ENCODE measurements at regions not wholly inside any gene's neighbourhood (a gene's known extent, or its start where the extent isn't known, plus 50 kb on each side); places are given as distances from the start of the nearest gene placed in this dataset.

DNA sequence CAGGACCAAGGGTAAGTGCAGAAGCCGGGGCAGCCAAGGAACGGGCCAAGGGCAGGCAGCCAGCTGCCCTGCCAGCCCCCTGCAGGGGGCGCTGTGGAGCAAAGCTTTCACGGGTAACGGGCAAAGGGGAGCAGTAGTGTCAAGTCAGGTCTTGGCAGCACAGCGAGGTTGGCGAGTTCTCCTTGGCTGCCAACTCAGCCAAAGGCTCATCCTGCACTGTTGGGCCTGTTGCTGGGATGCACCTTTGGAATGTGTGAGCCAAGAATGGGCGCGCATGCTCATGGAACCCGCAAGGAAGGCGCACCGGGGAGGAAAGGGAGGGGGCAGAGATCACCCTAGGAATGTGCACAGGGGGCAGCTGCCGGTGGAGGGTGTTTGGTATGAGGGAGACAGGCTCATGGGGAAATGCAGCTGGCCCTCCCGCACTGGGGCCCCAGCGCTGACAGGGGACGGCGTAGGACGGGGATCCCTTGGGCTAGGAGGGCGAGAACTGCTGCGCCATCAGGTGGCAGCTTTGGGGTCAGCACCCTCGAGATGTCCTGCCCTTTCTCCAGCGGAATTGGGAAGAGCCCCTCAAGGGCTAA is 138.0 kb downstream of the ASCL4 start:
- Histone ChIP-seq H3K4me3 (peak overlapping the region; percentile 48), H3K36me3 (ENCODE audit: control insufficient read depth, insufficient read depth, low read length) (no peaks in the 10 kb centered on the region), H3K9ac (ENCODE audit: insufficient read depth in 1 of 2, low read depth in 2 of 2, low read length in 2 of 2) (peak overlapping the region; percentile 39 to 88; a peak in 3 of 4 replicates), H3K9me1 (ENCODE audit: control insufficient read depth, insufficient read depth, low read length) (no peaks in the 10 kb centered on the region), H3K27ac (ENCODE audit: extremely low read depth, low read depth, low read length) (no peak overlapping the region), H2AFZ (ENCODE audit: low read depth, low read length) (peak overlapping the region; percentile 94), H4K20me1 (replicated peaks; ENCODE audit: control insufficient read depth, insufficient read depth, low read length) (peaks cover 5% of the 10 kb centered on the region; the same call in 1 of the 2 replicates), H3K4me2 (ENCODE audit: insufficient read depth, low read length) (peak overlapping the region; percentile 95), H3K79me2 (ENCODE audit: control insufficient read depth, insufficient read depth, low read length) (no peaks in the 10 kb centered on the region), H3K9me3 (replicated peaks; ENCODE audit: control insufficient read depth, insufficient read depth, low read depth, low read length) (no peaks in the 10 kb centered on the region), H3K27me3 (ENCODE audit: control insufficient read depth in 2 of 2, insufficient read depth in 2 of 2, low read length in 2 of 2) (peaks cover 21 to 27% of the 10 kb centered on the region in 2 experiments; a peak in 4 of 5 replicates), H3K4me1 (replicated peaks in 1 of 2; ENCODE audit: control insufficient read depth in 2 of 2, insufficient read depth in 2 of 2, low read length in 2 of 2) (peaks cover 8 to 10% of the 10 kb centered on the region in 2 experiments; a peak in 4 of 5 replicates)
- DNase-seq (ENCODE audit: extremely low read depth in 1 of 4, low spot score in 3 of 4) = peak; percentile 83 to 89 (median 86)
- FAIRE-seq = peak; percentile 90
- ATAC-seq = peak; percentile 95
- no TSS peak for BruUV-seq (replicated peaks)
- intact Hi-C loops (cut with micrococcal nuclease) = loop anchor here (1.0 to 10.0 kb wide), 2 partner anchors 20 to 238 kb away; no protein-coding TSS in a partner anchor
- ChIA-PET CTCF (ENCODE audit: low intra/inter-chr PET ratio) (interaction anchor here (0.6 to 1.4 kb wide), 7 partner anchors 20 to 781 kb away, joined by 3 to 10 read pairs (median 3); no protein-coding TSS in a partner anchor), POLR2A (interaction anchor here (0.6 to 1.5 kb wide), 3 partner anchors 11 to 478 kb away, joined by 3 to 4 read pairs (median 3); no protein-coding TSS in a partner anchor)
- in situ Hi-C loops (cut with MboI) = no loop called here
- 0% methylated on average over 22 of the region's 22 CpGs for WGBS (ENCODE audit: insufficient coverage, low coverage, missing lambda C conversion rate)
- TF ChIP-seq MED1 (CRISPR knock-in tag; IDR thresholded peaks at IDR 0.05; ENCODE audit: borderline replicate concordance) (no peak), NFIC (IDR thresholded peaks at IDR 0.05) (peak; percentile 82), C11orf30 (IDR thresholded peaks at IDR 0.05; ENCODE audit: low read depth) (peak; percentile 27; the same call in 1 of the 2 replicates), CTBP1 (IDR thresholded peaks at IDR 0.05; ENCODE audit: borderline replicate concordance) (peak; percentile 52; the same call in 1 of the 2 replicates), SIRT6 (IDR thresholded peaks at IDR 0.05; ENCODE audit: low read depth, low read length) (no peak), SMARCA4 (IDR thresholded peaks at IDR 0.05) (peak; percentile 67; the same call in 1 of the 2 replicates), TEAD4 (IDR thresholded peaks at IDR 0.05; ENCODE audit: low read length) (peak; percentile 6; the same call in 1 of the 2 replicates), TEAD4 (CRISPR knock-in tag; IDR thresholded peaks at IDR 0.05; ENCODE audit: borderline replicate concordance) (no peak), CBX8 (IDR thresholded peaks at IDR 0.05; ENCODE audit: borderline replicate concordance, extremely low read depth, low read depth, low read length, poor library complexity, severe bottlenecking) (no peak), ZNF184 (CRISPR knock-in tag; IDR thresholded peaks at IDR 0.05) (no peak)
- TF ChIP-seq, protein P1, sequence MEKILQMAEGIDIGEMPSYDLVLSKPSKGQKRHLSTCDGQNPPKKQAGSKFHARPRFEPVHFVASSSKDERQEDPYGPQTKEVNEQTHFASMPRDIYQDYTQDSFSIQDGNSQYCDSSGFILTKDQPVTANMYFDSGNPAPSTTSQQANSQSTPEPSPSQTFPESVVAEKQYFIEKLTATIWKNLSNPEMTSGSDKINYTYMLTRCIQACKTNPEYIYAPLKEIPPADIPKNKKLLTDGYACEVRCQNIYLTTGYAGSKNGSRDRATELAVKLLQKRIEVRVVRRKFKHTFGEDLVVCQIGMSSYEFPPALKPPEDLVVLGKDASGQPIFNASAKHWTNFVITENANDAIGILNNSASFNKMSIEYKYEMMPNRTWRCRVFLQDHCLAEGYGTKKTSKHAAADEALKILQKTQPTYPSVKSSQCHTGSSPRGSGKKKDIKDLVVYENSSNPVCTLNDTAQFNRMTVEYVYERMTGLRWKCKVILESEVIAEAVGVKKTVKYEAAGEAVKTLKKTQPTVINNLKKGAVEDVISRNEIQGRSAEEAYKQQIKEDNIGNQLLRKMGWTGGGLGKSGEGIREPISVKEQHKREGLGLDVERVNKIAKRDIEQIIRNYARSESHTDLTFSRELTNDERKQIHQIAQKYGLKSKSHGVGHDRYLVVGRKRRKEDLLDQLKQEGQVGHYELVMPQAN (IDR thresholded peaks at IDR 0.05; ENCODE audit: borderline replicate concordance) = peak; percentile 38; the same call in 1 of the 2 replicates
- TF ChIP-seq, protein P2, sequence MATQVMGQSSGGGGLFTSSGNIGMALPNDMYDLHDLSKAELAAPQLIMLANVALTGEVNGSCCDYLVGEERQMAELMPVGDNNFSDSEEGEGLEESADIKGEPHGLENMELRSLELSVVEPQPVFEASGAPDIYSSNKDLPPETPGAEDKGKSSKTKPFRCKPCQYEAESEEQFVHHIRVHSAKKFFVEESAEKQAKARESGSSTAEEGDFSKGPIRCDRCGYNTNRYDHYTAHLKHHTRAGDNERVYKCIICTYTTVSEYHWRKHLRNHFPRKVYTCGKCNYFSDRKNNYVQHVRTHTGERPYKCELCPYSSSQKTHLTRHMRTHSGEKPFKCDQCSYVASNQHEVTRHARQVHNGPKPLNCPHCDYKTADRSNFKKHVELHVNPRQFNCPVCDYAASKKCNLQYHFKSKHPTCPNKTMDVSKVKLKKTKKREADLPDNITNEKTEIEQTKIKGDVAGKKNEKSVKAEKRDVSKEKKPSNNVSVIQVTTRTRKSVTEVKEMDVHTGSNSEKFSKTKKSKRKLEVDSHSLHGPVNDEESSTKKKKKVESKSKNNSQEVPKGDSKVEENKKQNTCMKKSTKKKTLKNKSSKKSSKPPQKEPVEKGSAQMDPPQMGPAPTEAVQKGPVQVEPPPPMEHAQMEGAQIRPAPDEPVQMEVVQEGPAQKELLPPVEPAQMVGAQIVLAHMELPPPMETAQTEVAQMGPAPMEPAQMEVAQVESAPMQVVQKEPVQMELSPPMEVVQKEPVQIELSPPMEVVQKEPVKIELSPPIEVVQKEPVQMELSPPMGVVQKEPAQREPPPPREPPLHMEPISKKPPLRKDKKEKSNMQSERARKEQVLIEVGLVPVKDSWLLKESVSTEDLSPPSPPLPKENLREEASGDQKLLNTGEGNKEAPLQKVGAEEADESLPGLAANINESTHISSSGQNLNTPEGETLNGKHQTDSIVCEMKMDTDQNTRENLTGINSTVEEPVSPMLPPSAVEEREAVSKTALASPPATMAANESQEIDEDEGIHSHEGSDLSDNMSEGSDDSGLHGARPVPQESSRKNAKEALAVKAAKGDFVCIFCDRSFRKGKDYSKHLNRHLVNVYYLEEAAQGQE (IDR thresholded peaks at IDR 0.05; ENCODE audit: borderline replicate concordance) = peak; percentile 42; the same call in 1 of the 2 replicates
- TF ChIP-seq, protein P2 (CRISPR knock-in tag; IDR thresholded peaks at IDR 0.05; ENCODE audit: low read depth) = no peak

Data from K562 (cell line).